ENCODE measurements at regions not wholly inside any gene's neighbourhood (a gene's known extent, or its start where the extent isn't known, plus 50 kb on each side); places are given as distances from the start of the nearest gene placed in this dataset.

GRCh38 chr1:117678246-117678977 is 72.6 kb downstream of the TENT5C start:
- Histone ChIP-seq H3K9me3 (ENCODE audit: control insufficient read depth in 3 of 3, low read length in 3 of 3) (no peaks in the 10 kb centered on the region), H3K4me3 (ENCODE audit: low read length in 3 of 3) (peak overlapping the region in 1 of 3 donors; percentile 1), H3K27ac (ENCODE audit: low read depth, low read length) (peak overlapping the region; percentile 57), H3K36me3 (ENCODE audit: control insufficient read depth in 3 of 3, insufficient read depth in 3 of 3, low read length in 3 of 3) (no peaks in the 10 kb centered on the region), H3K9ac (ENCODE audit: low read depth in 1 of 3, low read length in 3 of 3) (peak overlapping the region in 2 of 3 donors; percentile 48 to 74), H3K27me3 (ENCODE audit: control insufficient read depth in 3 of 3, insufficient read depth in 3 of 3, low read length in 3 of 3) (no peaks in the 10 kb centered on the region), H3K4me1 (ENCODE audit: control insufficient read depth in 3 of 3, insufficient read depth in 3 of 3, low read length in 3 of 3) (peaks cover 77 to 87% (median 83%) of the 10 kb centered on the region in 3 donors)

- Histone ChIP-seq H3K9ac (ENCODE audit: low read depth in 1 of 3, low read length in 3 of 3) (peak overlapping the region in 2 of 3 donors; percentile 48 to 74), H3K4me1 (ENCODE audit: control insufficient read depth in 3 of 3, insufficient read depth in 3 of 3, low read length in 3 of 3) (peaks cover 80 to 90% (median 85%) of the 10 kb centered on the region in 3 donors), H3K27ac (ENCODE audit: low read depth, low read length) (peak overlapping the region; percentile 57), H3K4me3 (ENCODE audit: low read length in 3 of 3) (no peak overlapping the region), H3K9me3 (ENCODE audit: control insufficient read depth in 3 of 3, low read length in 3 of 3) (no peaks in the 10 kb centered on the region), H3K36me3 (ENCODE audit: control insufficient read depth in 3 of 3, insufficient read depth in 3 of 3, low read length in 3 of 3) (no peaks in the 10 kb centered on the region), H3K27me3 (ENCODE audit: control insufficient read depth in 3 of 3, insufficient read depth in 3 of 3, low read length in 3 of 3) (no peaks in the 10 kb centered on the region)
Observed at GRCh38 chr1:117679299-117679698, 73.5 kb downstream of the TENT5C start.

GRCh38 chr1:117679868-117680267 is 74.0 kb downstream of the TENT5C start:
- H3K4me1 ChIP-seq (ENCODE audit: control insufficient read depth in 3 of 3, insufficient read depth in 3 of 3, low read length in 3 of 3) = peaks cover 74 to 85% (median 83%) of the 10 kb centered on the region in 3 donors
- no peaks in the 10 kb centered on the region for H3K27me3 ChIP-seq (ENCODE audit: control insufficient read depth in 3 of 3, insufficient read depth in 3 of 3, low read length in 3 of 3)
- no peaks in the 10 kb centered on the region for H3K9me3 ChIP-seq (ENCODE audit: control insufficient read depth in 3 of 3, low read length in 3 of 3)
- H3K27ac ChIP-seq (ENCODE audit: low read depth, low read length) = peak overlapping the region; percentile 57
- no peak overlapping the region for H3K4me3 ChIP-seq (ENCODE audit: low read length in 3 of 3)
- no peak overlapping the region for H3K9ac ChIP-seq (ENCODE audit: low read depth in 1 of 3, low read length in 3 of 3)
- H3K36me3 ChIP-seq (ENCODE audit: control insufficient read depth in 3 of 3, insufficient read depth in 3 of 3, low read length in 3 of 3) = no peaks in the 10 kb centered on the region

GRCh38 chr1:117680316-117681002 is 74.6 kb downstream of the TENT5C start:
- Histone ChIP-seq H3K27me3 (ENCODE audit: control insufficient read depth in 3 of 3, insufficient read depth in 3 of 3, low read length in 3 of 3) (no peaks in the 10 kb centered on the region), H3K4me3 (ENCODE audit: low read length in 3 of 3) (no peak overlapping the region)

GRCh38 chr1:117681093-117681900 is 75.4 kb downstream of the TENT5C start:
- peak overlapping the region; percentile 67 to 88 (median 84) for H3K9ac ChIP-seq (ENCODE audit: low read depth in 1 of 3, low read length in 3 of 3)
- H3K9me3 ChIP-seq (ENCODE audit: control insufficient read depth in 3 of 3, low read length in 3 of 3) = no peaks in the 10 kb centered on the region
- peak overlapping the region; percentile 87 for H3K27ac ChIP-seq (ENCODE audit: low read depth, low read length)
- H3K4me1 ChIP-seq (ENCODE audit: control insufficient read depth in 3 of 3, insufficient read depth in 3 of 3, low read length in 3 of 3) = peaks cover 75 to 87% (median 85%) of the 10 kb centered on the region in 3 donors
- H3K36me3 ChIP-seq (ENCODE audit: control insufficient read depth in 3 of 3, insufficient read depth in 3 of 3, low read length in 3 of 3) = no peaks in the 10 kb centered on the region
- H3K27me3 ChIP-seq (ENCODE audit: control insufficient read depth in 3 of 3, insufficient read depth in 3 of 3, low read length in 3 of 3) = no peaks in the 10 kb centered on the region
- peak overlapping the region; percentile 45 to 70 (median 57) for H3K4me3 ChIP-seq (ENCODE audit: low read length in 3 of 3)

More at GRCh38 chr1:117680316-117681002, 74.6 kb downstream of the TENT5C start:
- Histone ChIP-seq H3K9me3 (ENCODE audit: control insufficient read depth in 3 of 3, low read length in 3 of 3) (no peaks in the 10 kb centered on the region), H3K9ac (ENCODE audit: low read depth in 1 of 3, low read length in 3 of 3) (no peak overlapping the region), H3K36me3 (ENCODE audit: control insufficient read depth in 3 of 3, insufficient read depth in 3 of 3, low read length in 3 of 3) (no peaks in the 10 kb centered on the region), H3K27ac (ENCODE audit: low read depth, low read length) (peak overlapping the region; percentile 87), H3K4me1 (ENCODE audit: control insufficient read depth in 3 of 3, insufficient read depth in 3 of 3, low read length in 3 of 3) (peaks cover 74 to 86% (median 85%) of the 10 kb centered on the region in 3 donors)

GRCh38 chr1:117681901-117682250 is 76.0 kb downstream of the TENT5C start:
- H3K9ac ChIP-seq (ENCODE audit: low read depth in 1 of 3, low read length in 3 of 3) = peak overlapping the region; percentile 67 to 88 (median 84)
- peak overlapping the region; percentile 45 to 70 (median 57) for H3K4me3 ChIP-seq (ENCODE audit: low read length in 3 of 3)
- no peaks in the 10 kb centered on the region for H3K9me3 ChIP-seq (ENCODE audit: control insufficient read depth in 3 of 3, low read length in 3 of 3)
- no peaks in the 10 kb centered on the region for H3K36me3 ChIP-seq (ENCODE audit: control insufficient read depth in 3 of 3, insufficient read depth in 3 of 3, low read length in 3 of 3)
- H3K27ac ChIP-seq (ENCODE audit: low read depth, low read length) = peak overlapping the region; percentile 87
- H3K4me1 ChIP-seq (ENCODE audit: control insufficient read depth in 3 of 3, insufficient read depth in 3 of 3, low read length in 3 of 3) = peaks cover 77 to 87% (median 85%) of the 10 kb centered on the region in 3 donors
- no peaks in the 10 kb centered on the region for H3K27me3 ChIP-seq (ENCODE audit: control insufficient read depth in 3 of 3, insufficient read depth in 3 of 3, low read length in 3 of 3)

GRCh38 chr1:117682372-117682771 is 76.5 kb downstream of the TENT5C start:
- no peaks in the 10 kb centered on the region for H3K27me3 ChIP-seq (ENCODE audit: control insufficient read depth in 3 of 3, insufficient read depth in 3 of 3, low read length in 3 of 3)
- H3K4me1 ChIP-seq (ENCODE audit: control insufficient read depth in 3 of 3, insufficient read depth in 3 of 3, low read length in 3 of 3) = peaks cover 80 to 90% (median 88%) of the 10 kb centered on the region in 3 donors
- H3K4me3 ChIP-seq (ENCODE audit: low read length in 3 of 3) = peak overlapping the region; percentile 45 to 70 (median 57)
- peak overlapping the region; percentile 87 for H3K27ac ChIP-seq (ENCODE audit: low read depth, low read length)
- peak overlapping the region; percentile 67 to 88 (median 84) for H3K9ac ChIP-seq (ENCODE audit: low read depth in 1 of 3, low read length in 3 of 3)
- H3K9me3 ChIP-seq (ENCODE audit: control insufficient read depth in 3 of 3, low read length in 3 of 3) = no peaks in the 10 kb centered on the region
- H3K36me3 ChIP-seq (ENCODE audit: control insufficient read depth in 3 of 3, insufficient read depth in 3 of 3, low read length in 3 of 3) = no peaks in the 10 kb centered on the region

- Histone ChIP-seq H3K9me3 (ENCODE audit: control insufficient read depth in 3 of 3, low read length in 3 of 3) (no peaks in the 10 kb centered on the region), H3K9ac (ENCODE audit: low read depth in 1 of 3, low read length in 3 of 3) (no peak overlapping the region), H3K27me3 (ENCODE audit: control insufficient read depth in 3 of 3, insufficient read depth in 3 of 3, low read length in 3 of 3) (no peaks in the 10 kb centered on the region), H3K27ac (ENCODE audit: low read depth, low read length) (peak overlapping the region; percentile 4), H3K4me1 (ENCODE audit: control insufficient read depth in 3 of 3, insufficient read depth in 3 of 3, low read length in 3 of 3) (peaks cover 74 to 84% (median 78%) of the 10 kb centered on the region in 3 donors), H3K36me3 (ENCODE audit: control insufficient read depth in 3 of 3, insufficient read depth in 3 of 3, low read length in 3 of 3) (no peaks in the 10 kb centered on the region), H3K4me3 (ENCODE audit: low read length in 3 of 3) (no peak overlapping the region)
Observed at GRCh38 chr1:117683571-117684285, 77.9 kb downstream of the TENT5C start.
